B cell (primary cell): ENCODE measurements at regions not wholly inside any gene's neighbourhood (a gene's known extent, or its start where the extent isn't known, plus 50 kb on each side); places are given as distances from the start of the nearest gene placed in this dataset.

Experiments
- ATAC-seq: fragments of 200-7000 bp; cut with Tn5 transposase; one replicate; pipeline ENCODE4 v1.10.0; 2021; ENCODE audit warnings: low read depth, mild to moderate bottlenecking, moderate number of reproducible peaks, moderate library complexity
- CTCF ChIA-PET: fragments of 350-600 bp; sonication (Branson Sonifier 250); formaldehyde crosslinking; loops from one replicate; lab custom pipeline; 2021; ENCODE audit warnings: antibody characterized with exemption, inconsistent platforms; lab: Charles Lee
- POLR2A ChIA-PET: fragments of 350-600 bp; sonication (Branson Sonifier 250); formaldehyde crosslinking; loops from one replicate; lab custom pipeline; 2021; ENCODE audit warnings: antibody characterized with exemption; lab: Charles Lee
- DNase-seq: peaks from one replicate; pipeline ENCODE4 v3.0.0; 2013
- H2AFZ ChIP-seq: 2 replicates; pipeline ENCODE4 v1.6.1; 2012; ENCODE audit warnings: mild to moderate bottlenecking, low read depth, low read length; ENCODE audit not compliant: insufficient read depth, poor library complexity, severe bottlenecking
- H3K27ac ChIP-seq, 2 donors: 1 replicate in 1 of 2; 2 replicates in 1 of 2; pipeline ENCODE4 v1.5.1; 2012 to 2013; ENCODE audit warnings: low read length in 2 of 2, mild to moderate bottlenecking in 2 of 2, moderate library complexity in 1 of 2
- H3K27me3 ChIP-seq, 4 experiments: fragments of 200-600 bp in 1 of 4; sonication (generic) in 1 of 4; replicated peaks in 1 of 4; 1 replicate in 2 of 4; 2 replicates in 2 of 4; pipeline versions ENCODE4 v1.6.1 to v1.7.0; 2013 to 2016; ENCODE audit warnings: low read length in 3 of 4, mild to moderate bottlenecking in 2 of 4, mixed read lengths in 1 of 4, moderate library complexity in 1 of 4; ENCODE audit not compliant: insufficient read depth in 4 of 4, control insufficient read depth in 3 of 4; ENCODE audit errors: control extremely low read depth in 1 of 4
- H3K36me3 ChIP-seq, 2 experiments: replicated peaks in 1 of 2; 1 replicate in 1 of 2; 2 replicates in 1 of 2; pipeline versions ENCODE4 v1.6.1 to v1.7.1; 2013; ENCODE audit warnings: low read length in 1 of 2; ENCODE audit not compliant: insufficient read depth in 2 of 2, control insufficient read depth in 1 of 2; ENCODE audit errors: control extremely low read depth in 1 of 2, extremely low read depth in 1 of 2
- H3K4me1 ChIP-seq, 2 donors: fragments of 200-600 bp in 1 of 2; sonication (generic) in 1 of 2; 1 replicate in 1 of 2; 2 replicates in 1 of 2; pipeline versions ENCODE4 v1.5.1 to v1.6.1; 2013 to 2017; ENCODE audit warnings: low read length in 2 of 2; ENCODE audit not compliant: control insufficient read depth in 2 of 2, insufficient read depth in 2 of 2
- H3K4me2 ChIP-seq: replicated peaks from 2 replicates; pipeline ENCODE3; 2012; ENCODE audit warnings: mild to moderate bottlenecking, low read depth, low read length; ENCODE audit not compliant: poor library complexity, severe bottlenecking
- H3K4me3 ChIP-seq, 5 experiments: fragments of 200-600 bp in 1 of 5; sonication (generic) in 1 of 5; 1 replicate in 3 of 5; 2 replicates in 2 of 5; pipeline versions ENCODE4 v1.5.1 to v1.7.0; 2011 to 2016; ENCODE audit warnings: low read length in 4 of 5, mild to moderate bottlenecking in 4 of 5, low read depth in 2 of 5, control low read depth in 1 of 5, moderate library complexity in 1 of 5; ENCODE audit not compliant: insufficient read depth in 1 of 5; ENCODE audit errors: control extremely low read depth in 1 of 5, extremely low read depth in 1 of 5
- H3K79me2 ChIP-seq: fragments of 200-600 bp; sonication (generic); one replicate; pipeline ENCODE4 v1.6.0; 2016; ENCODE audit warnings: low read length; ENCODE audit not compliant: control insufficient read depth, insufficient read depth
- H3K9ac ChIP-seq: fragments of 200-600 bp; sonication (generic); 2 replicates; pipeline ENCODE4 v1.6.1; 2017; ENCODE audit warnings: mild to moderate bottlenecking, low read length, moderate library complexity
- H3K9me3 ChIP-seq, 3 donors: one replicate each; pipeline versions ENCODE4 v1.6.1 to v1.7.1; 2013; ENCODE audit warnings: low read length in 2 of 3; ENCODE audit not compliant: control insufficient read depth in 2 of 3, insufficient read depth in 1 of 3; ENCODE audit errors: control extremely low read depth in 1 of 3
- H4K20me1 ChIP-seq: 2 replicates; pipeline ENCODE4 v1.6.0; 2012; ENCODE audit warnings: mild to moderate bottlenecking, low read length; ENCODE audit not compliant: insufficient read depth, control insufficient read depth, poor library complexity, severe bottlenecking
- H3K27ac Mint-ChIP-seq: one replicate; pipeline ENCODE4 v1.8.0; 2021; ENCODE audit warnings: mixed read lengths
- H3K27me3 Mint-ChIP-seq: one replicate; pipeline ENCODE4 v1.8.0; 2021; ENCODE audit warnings: mixed read lengths
- H3K4me1 Mint-ChIP-seq: one replicate; pipeline ENCODE4 v1.8.0; 2021; ENCODE audit warnings: mixed read lengths
- H3K4me3 Mint-ChIP-seq: one replicate; pipeline ENCODE4 v1.8.0; 2021; ENCODE audit warnings: mixed read lengths
- H3K9me3 Mint-ChIP-seq: one replicate; pipeline ENCODE4 v1.8.0; 2022; ENCODE audit warnings: mixed read lengths; ENCODE audit not compliant: insufficient read depth
- EZH2 ChIP-seq: IDR thresholded peaks from 2 replicates; pipeline ENCODE4 v1.6.1; 2012; ENCODE audit warnings: borderline replicate concordance, low read depth, mild to moderate bottlenecking, moderate library complexity, low read length; ENCODE audit not compliant: insufficient read depth, poor library complexity, severe bottlenecking
- WGBS: methylation state at CpG from one replicate; pipeline ENCODE4 v1.1.5; 2013; ENCODE audit warnings: missing lambda C conversion rate; ENCODE audit not compliant: insufficient coverage; 5-methylcytosine and 5-hydroxymethylcytosine counted together
- intact Hi-C: fragments of 100-400 bp; cut with micrococcal nuclease; formaldehyde crosslinking; loops from one replicate; pipeline ENCODE4 v1.10.0; 2022
- TF ChIP-seq, protein P1 (sequence below): fragments of 200-600 bp; IDR thresholded peaks from one replicate; pipeline ENCODE4 v1.8.0; 2022; ENCODE audit warnings: antibody characterized with exemption, mild to moderate bottlenecking

DNA sequence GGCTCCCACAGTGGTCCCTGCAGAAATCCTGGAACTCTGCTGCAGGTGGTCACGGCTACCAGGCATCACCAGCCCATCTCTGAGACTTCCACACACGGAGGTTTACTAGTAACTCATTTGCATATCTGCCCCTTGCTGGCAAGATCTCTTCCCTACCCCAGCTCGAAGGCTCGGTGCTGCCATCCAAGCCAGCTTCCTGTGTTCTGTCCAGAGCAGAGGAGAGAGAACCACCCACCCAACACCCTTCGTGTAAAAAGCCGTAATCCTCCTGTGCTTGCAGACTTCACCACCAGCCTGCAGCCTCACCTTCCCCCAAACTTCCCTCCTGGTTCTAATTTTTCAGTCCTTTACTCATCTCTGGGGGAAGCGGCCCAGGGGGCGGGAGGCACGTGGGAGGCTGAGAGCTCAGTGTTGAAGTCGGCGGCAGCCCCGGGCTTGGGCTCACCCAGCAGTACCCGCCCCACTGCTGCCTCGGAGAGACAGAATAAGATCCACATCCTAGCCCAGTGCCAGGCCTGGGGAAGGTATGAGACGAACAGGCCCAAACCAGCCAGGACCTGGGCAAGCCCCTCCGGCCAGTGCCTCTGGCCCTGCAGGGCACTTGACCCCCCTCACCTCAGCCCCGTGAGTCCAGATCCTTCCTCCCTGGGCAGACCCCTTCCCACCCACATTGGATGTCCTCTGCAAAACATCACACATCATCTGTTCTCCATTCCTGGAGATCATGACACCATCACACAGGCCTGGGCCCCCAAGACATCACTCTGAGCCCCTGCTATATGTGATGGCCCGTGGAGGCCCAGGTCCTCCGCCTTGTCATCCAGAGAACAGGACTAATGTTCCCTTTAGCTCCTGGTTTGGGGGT is 145.8 kb upstream of the ID2 start:
- peaks cover 32% of the 10 kb centered on the region for H3K27me3 Mint-ChIP-seq
- H3K27ac Mint-ChIP-seq = no peak overlapping the region
- Histone ChIP-seq H4K20me1 (no peaks in the 10 kb centered on the region), H3K79me2 (no peaks in the 10 kb centered on the region), H3K27me3 (peaks cover 0 to 56% (median 14%) of the 10 kb centered on the region in 4 experiments), H3K36me3 (no peaks in the 10 kb centered on the region), H3K27ac (no peak overlapping the region), H3K4me2 (peak overlapping the region; percentile 22), H3K9me3 (peaks cover 5 to 29% (median 14%) of the 10 kb centered on the region in 3 donors), H3K4me3 (no peak overlapping the region), H3K4me1 (peaks cover 33 to 53% of the 10 kb centered on the region in 2 donors), H2AFZ (no peak overlapping the region), H3K9ac (no peak overlapping the region)
- H3K4me3 Mint-ChIP-seq = peak overlapping the region; percentile 27
- DNase-seq (no peak), ATAC-seq (no peak)
- POLR2A ChIA-PET = no interaction called here
- CTCF ChIA-PET = no interaction called here
- intact Hi-C loops = no loop called here
- 34% methylated on average over 17 of the region's 19 CpGs for WGBS
- H3K4me1 Mint-ChIP-seq = peaks cover 33% of the 10 kb centered on the region
- H3K9me3 Mint-ChIP-seq = peaks cover 5% of the 10 kb centered on the region
- TF ChIP-seq EZH2 = no peak
- TF ChIP-seq, protein P1, sequence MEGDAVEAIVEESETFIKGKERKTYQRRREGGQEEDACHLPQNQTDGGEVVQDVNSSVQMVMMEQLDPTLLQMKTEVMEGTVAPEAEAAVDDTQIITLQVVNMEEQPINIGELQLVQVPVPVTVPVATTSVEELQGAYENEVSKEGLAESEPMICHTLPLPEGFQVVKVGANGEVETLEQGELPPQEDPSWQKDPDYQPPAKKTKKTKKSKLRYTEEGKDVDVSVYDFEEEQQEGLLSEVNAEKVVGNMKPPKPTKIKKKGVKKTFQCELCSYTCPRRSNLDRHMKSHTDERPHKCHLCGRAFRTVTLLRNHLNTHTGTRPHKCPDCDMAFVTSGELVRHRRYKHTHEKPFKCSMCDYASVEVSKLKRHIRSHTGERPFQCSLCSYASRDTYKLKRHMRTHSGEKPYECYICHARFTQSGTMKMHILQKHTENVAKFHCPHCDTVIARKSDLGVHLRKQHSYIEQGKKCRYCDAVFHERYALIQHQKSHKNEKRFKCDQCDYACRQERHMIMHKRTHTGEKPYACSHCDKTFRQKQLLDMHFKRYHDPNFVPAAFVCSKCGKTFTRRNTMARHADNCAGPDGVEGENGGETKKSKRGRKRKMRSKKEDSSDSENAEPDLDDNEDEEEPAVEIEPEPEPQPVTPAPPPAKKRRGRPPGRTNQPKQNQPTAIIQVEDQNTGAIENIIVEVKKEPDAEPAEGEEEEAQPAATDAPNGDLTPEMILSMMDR = no peak
